NCI-H446 treated with DMSO at 0.1 percent for 48 hours (cell line): ENCODE measurements at regions not wholly inside any gene's neighbourhood (a gene's known extent, or its start where the extent isn't known, plus 50 kb on each side); places are given as distances from the start of the nearest gene placed in this dataset.
"Not testable (repeated sequence)": the region's sequence is repeated elsewhere in the genome, so short reads cannot be mapped to it uniquely, and the experiment has no call there.

Source experiments
- DNase-seq: peaks from one replicate; lab custom pipeline; 2025; lab: John Stamatoyannopoulos, UW

- peak; percentile 14 for DNase-seq
Observed at GRCh38 chr5:42894057-42894456, 82.4 kb upstream of the SELENOP start.

- peak; percentile 16 for DNase-seq
Observed at GRCh38 chr5:42889311-42889933, 77.7 kb upstream of the SELENOP start.

- no peak for DNase-seq
Observed at GRCh38 chr5:42888771-42889170, 77.1 kb upstream of the SELENOP start.

GRCh38 chr5:42887575-42887974 is 75.9 kb upstream of the SELENOP start:
- no peak for DNase-seq

GRCh38 chr5:42887097-42887496 is 75.4 kb upstream of the SELENOP start:
- no peak for DNase-seq

GRCh38 chr5:42886635-42887034 is 74.9 kb upstream of the SELENOP start:
- DNase-seq, result no peak

- no peak for DNase-seq
Observed at GRCh38 chr5:42884326-42884725, 72.6 kb upstream of the SELENOP start.

GRCh38 chr5:42881416-42882117 is 69.9 kb upstream of the SELENOP start:
- DNase-seq, result no peak

- DNase-seq, result no peak
Observed at GRCh38 chr5:42880496-42881150, 68.9 kb upstream of the SELENOP start.

GRCh38 chr5:42879291-42879690 is 67.6 kb upstream of the SELENOP start:
- no peak for DNase-seq

- no peak for DNase-seq
Observed at GRCh38 chr5:42878550-42878949, 66.9 kb upstream of the SELENOP start.

GRCh38 chr5:42878041-42878440 is 66.3 kb upstream of the SELENOP start:
- DNase-seq, result no peak

GRCh38 chr5:42877431-42877830 is 65.7 kb upstream of the SELENOP start:
- no peak for DNase-seq

- DNase-seq, result no peak
Observed at GRCh38 chr5:42876375-42876844, 64.7 kb upstream of the SELENOP start.

- DNase-seq, result no peak
Observed at GRCh38 chr5:42875785-42876374, 64.2 kb upstream of the SELENOP start.

- DNase-seq, result no peak
Observed at GRCh38 chr5:42875211-42875610, 63.5 kb upstream of the SELENOP start.

GRCh38 chr5:42874621-42875198 is 63.0 kb upstream of the SELENOP start:
- DNase-seq, result no peak

GRCh38 chr5:42872865-42873264 is 61.2 kb upstream of the SELENOP start:
- DNase-seq, result no peak

GRCh38 chr5:42870882-42871418 is 59.3 kb upstream of the SELENOP start:
- no peak for DNase-seq

GRCh38 chr5:42868417-42868816 is 56.7 kb upstream of the SELENOP start:
- not testable (repeated sequence) for DNase-seq

GRCh38 chr5:42864749-42865148 is 53.1 kb upstream of the SELENOP start:
- not testable (repeated sequence) for DNase-seq
